ENCODE measurements at regions not wholly inside any gene's neighbourhood (a gene's known extent, or its start where the extent isn't known, plus 50 kb on each side); places are given as distances from the start of the nearest gene placed in this dataset.

DNA sequence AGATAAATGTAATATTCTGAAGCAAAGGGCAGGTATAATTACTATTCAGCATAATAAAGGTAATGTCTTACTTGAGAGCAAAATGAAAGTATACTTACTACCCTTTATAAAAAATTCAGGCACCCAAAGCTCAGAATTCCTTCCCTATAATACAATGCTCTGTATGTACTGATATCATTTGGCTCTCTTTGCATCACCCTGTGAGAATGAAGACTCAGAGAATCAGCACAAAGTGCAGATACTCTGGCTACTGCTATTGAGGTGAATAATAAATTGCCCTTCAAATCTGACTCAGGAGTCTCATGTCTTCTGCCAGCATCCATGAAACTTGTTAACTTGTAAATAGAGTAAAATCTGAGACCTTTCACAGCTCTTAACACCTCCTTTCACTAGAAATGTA is 108.5 kb upstream of the KCTD3 start:
- DNase-seq (ENCODE audit: low spot score) = no peak

GRCh38 chr1:215459136-215459535 is 108.0 kb upstream of the KCTD3 start:
- no peak for DNase-seq (ENCODE audit: low spot score)

- DNase-seq (ENCODE audit: low spot score) = no peak
Measured at GRCh38 chr1:215466361-215466760, 100.7 kb upstream of the KCTD3 start.

DNA sequence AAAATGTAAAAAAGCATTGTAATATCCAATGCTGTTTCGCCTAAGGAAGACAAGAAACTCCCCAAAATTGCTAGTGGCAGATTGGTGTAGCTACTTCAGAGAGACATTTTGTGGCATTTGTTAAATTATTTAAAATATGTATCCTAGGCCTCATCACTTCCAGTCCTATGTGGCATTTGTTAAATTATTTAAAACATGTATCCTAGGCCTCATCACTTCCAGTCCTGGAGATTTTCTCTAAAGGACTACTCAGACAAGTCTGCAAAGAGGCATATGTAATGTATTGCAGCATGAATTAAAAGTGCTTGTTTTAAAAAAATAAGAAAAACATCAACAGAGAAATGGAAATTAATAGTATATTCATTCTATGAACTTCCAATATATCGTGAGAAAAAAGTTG is 95.6 kb upstream of the KCTD3 start:
- DNase-seq (ENCODE audit: low spot score) = no peak

DNA sequence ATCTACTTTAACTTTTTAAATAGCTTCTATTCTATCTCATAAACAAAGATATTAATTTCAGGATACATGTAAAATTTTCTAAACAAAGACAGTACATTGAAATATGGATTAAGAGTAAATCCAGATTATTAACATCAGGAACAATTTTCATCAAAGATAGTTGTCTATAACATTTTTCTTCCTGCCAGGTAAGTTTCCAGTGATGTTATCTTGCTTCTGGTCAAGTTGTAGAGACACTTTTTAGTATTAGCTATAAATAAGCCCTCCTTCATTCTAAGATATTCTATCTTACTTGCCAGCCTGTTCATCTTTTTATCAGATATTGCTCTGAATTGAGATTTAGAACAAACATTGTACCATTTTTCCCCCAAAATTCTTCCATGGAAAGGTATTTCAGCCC is 94.4 kb upstream of the KCTD3 start:
- no peak for DNase-seq (ENCODE audit: low spot score)

DNA sequence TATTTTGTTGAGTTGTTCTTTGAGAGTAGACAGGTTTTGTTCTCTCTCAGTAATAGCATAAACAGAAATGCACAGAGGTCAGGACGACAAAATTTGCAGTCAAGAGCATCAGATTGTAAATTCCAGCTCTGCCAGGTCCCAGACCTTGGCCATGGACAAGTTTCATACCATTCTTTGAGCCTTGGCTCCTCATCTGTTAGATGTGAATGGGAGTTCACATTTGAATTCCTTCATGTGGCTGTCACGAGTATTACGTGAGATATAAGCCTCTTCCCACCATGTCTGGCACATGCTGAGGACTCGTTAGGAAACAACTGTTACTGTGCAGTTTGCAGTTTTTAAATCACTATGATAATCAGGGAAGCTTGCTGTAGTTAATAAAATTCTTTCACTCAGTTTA is 93.2 kb upstream of the KCTD3 start:
- no peak for DNase-seq (ENCODE audit: low spot score)

DNA sequence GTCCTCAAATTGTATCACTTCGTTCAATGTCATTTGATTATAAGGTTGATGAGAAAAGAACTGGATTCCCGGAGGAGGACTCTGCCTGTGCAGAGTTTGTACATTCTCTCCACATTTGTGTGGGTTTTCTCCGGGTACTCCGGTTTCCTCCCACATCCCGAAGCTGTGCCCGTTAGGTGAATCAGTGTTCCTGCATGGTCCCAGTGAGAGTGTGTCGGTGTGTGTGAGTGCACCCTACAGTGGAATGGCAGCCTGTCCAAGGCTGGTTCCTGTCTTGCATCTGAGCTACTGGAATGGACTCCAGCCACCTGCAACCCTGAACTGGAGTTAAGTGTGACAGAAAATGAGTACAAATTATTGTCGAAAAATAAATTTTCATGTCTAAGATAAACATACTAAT is 92.2 kb upstream of the KCTD3 start:
- DNase-seq (ENCODE audit: low spot score) = no peak

GRCh38 chr1:215475796-215476481 is 91.2 kb upstream of the KCTD3 start:
- DNase-seq (ENCODE audit: low spot score) = no peak

DNA sequence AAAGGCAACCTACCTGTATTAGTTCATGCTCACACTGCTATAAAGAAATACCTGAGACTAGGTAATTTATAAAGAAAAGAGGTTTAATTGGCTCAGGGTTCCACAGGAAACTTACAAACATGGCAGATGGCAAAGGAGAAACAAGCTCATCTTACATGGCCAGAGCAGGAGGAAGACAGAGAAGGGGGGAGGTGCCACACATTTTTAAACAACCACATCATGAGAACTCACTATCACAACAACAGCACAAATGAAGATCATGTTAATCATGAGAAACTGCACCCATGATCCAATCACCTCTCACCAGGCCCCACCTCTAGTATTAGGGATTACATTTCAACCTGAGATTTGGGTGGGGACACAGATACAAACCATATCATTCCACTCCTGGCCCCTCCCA is 90.6 kb upstream of the KCTD3 start:
- DNase-seq (ENCODE audit: low spot score) = no peak

- no peak for DNase-seq (ENCODE audit: low spot score)
Measured at GRCh38 chr1:215477632-215478031, 89.5 kb upstream of the KCTD3 start.

DNA sequence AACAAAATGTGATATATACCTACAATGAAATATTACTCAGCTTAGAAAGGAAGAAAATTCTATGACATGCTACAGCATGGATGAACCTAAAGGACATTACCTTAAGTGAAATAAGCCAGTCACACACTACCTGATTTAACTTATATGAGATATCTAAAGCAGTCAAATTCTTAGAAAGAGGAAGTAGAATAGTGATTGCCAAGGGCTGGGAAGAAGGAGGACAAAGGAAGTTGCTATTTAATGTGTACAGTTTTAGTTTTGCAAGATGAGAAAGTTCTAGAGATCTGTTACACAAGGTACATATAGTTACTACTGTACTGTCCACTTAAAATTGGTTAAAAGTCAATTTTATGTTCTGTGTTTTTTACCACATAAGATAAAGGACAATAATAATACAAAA is 87.5 kb upstream of the KCTD3 start:
- DNase-seq (ENCODE audit: low spot score) = no peak

DNA sequence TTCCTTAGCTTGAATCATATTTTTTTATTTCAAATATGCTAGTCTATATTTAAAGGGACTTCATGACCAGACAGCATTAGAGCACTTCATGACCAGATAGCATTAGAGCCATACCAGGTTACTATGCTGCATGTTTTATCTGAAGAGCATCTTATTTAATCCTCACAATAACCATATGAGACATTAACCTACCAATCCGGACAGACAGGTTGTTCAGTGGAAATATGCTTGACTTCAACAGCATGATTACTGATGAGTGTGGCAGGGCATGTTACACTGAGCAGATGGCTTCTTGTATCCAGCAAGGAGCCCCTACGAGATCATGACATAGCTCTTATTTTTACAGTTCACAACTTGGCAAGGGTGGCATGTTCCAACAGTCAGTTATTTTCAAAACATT is 85.0 kb upstream of the KCTD3 start:
- DNase-seq (ENCODE audit: low spot score) = no peak

DNA sequence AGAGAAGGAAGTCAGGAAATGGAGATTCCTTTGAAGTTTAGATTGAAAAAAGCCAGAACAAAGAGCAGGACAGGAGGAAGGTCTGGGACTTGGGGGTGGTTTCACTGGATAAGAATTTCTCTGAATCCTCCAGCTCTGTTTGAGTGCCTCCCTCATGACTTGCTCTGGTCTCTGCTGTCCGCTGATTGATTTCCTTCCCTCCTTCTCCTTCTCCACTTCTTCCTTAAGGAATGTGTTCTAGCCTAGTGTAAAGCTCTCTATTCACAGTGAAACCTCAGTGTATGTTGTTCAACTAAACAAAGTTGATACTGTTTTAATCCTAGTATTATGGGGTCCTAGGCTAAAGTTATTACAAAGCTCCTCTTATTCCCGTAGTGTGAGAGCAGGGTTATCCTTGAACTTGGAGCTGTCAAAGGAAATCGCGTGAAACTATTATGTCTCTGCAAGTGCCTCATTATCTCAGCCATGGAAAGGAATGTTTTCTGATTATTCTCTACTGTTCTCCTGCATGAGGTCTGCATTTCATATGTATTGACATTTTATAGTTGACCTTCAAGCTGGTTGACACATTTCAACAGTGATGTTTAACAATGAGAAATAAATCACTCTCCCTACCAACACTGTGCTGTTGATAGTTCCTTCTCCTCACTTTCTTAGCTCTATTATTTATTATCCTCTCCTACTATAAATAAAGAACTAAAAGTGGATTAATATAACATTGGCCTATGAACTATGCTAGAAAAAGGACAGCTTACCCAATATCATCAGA is 82.7 kb upstream of the KCTD3 start:
- DNase-seq (ENCODE audit: low spot score) = no peak

GRCh38 chr1:215487466-215487865 is 79.6 kb upstream of the KCTD3 start:
- no peak for DNase-seq (ENCODE audit: low spot score)

GRCh38 chr1:215488850-215489249 is 78.3 kb upstream of the KCTD3 start:
- no peak for DNase-seq (ENCODE audit: low spot score)

DNA sequence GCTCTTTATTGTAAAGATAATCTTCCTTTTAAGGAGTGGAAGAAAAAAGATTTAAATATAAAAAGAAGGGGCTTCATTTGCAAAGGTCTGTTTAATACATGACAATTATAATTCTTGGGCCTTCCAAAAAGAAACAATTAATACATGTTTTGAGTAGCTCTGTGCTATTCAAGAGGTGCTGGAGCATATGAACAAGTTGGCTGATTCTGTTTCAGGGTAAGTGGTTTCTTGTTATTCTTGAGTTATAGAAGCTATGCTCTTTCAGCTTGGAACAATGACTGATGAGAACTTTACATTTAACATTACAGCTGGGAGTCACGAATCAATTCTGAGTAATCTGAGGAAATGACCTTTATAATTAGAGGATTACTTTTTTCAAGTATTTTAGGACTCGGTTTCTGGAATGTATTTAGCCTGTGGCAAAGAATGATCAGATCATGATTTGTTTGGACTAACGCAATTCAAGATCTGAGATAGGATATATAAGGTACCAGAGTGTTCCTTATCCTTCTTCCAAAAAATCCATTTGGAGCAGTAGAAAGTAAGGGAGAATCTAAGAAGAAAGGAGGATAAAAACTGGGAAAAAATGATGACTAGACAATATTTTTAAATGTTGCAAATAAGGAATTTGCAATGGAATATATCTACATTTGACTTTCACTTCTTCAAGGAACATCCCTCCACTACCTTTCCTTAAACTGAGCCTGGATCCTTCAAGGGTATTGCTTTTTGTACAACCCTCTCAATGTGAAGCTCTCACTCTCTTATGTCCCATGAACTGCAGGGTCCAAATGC is 77.1 kb upstream of the KCTD3 start:
- no peak for DNase-seq (ENCODE audit: low spot score)

GRCh38 chr1:215497528-215497927 is 69.6 kb upstream of the KCTD3 start:
- DNase-seq (ENCODE audit: low spot score) = no peak

DNA sequence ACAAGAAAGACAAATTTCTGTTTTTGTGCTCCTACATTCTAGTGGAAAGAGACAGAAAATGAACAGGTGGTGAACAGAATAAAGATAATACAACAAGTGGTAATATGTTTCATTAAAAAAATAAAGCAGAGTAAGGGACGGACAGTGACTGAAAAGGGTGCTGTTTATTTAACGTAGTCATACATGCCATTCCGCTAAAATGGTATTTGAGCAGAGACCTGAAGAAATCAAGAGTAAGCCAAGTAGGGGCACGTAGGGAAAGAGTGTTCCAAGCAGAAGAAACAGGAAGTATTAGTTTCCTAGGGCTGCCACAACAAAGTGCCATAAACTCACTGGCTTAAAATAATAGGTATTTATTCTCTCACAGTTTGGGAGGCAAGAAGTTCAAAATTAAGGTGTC is 65.6 kb upstream of the KCTD3 start:
- DNase-seq (ENCODE audit: low spot score) = no peak

GRCh38 chr1:215502081-215502480 is 65.0 kb upstream of the KCTD3 start:
- DNase-seq (ENCODE audit: low spot score) = no peak

DNA sequence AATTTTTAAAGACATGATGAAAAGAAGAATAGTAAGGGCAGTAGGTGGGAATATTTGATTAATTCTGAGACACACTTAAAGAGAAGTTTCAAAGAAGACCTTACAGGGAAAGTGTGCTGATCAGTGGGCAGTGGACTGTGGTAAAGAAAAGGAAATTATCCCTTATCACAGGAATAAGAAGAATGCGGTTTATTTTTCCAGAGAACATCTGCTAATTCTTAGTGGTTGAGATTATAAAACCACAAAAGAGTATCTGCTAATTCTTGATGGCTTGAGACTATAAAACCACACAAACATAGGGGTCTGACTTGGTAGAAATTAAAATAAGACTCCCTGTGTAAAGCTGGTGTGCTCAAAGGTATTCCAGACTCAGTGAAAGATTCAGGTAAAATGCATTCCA is 60.0 kb upstream of the KCTD3 start:
- DNase-seq (ENCODE audit: low spot score) = no peak

GRCh38 chr1:215508311-215508710 is 58.8 kb upstream of the KCTD3 start:
- DNase-seq (ENCODE audit: low spot score) = no peak
